Small intestine (tissue), 7 donors: ENCODE measurements at regions not wholly inside any gene's neighbourhood (a gene's known extent, or its start where the extent isn't known, plus 50 kb on each side); places are given as distances from the start of the nearest gene placed in this dataset.

Experiments
- DNase-seq, 2 donors: peaks; one replicate each; pipeline versions ENCODE4 v3.0.0 to v3.0.0-alpha.2; 2013
- FAIRE-seq: peaks from 2 replicates; lab custom pipeline; 2012; peaks lifted over from hg19 to GRCh38; lab: Jason Lieb, UNC
- H3K27ac ChIP-seq, 3 donors: one replicate each; pipeline ENCODE4 v1.5.1; 2013; ENCODE audit warnings: low read length in 2 of 3, mild to moderate bottlenecking in 2 of 3, control low read depth in 1 of 3, inconsistent platforms in 1 of 3, low read depth in 1 of 3, moderate library complexity in 1 of 3
- H3K27me3 ChIP-seq, 3 donors: one replicate each; pipeline ENCODE4 v1.6.1; 2013; ENCODE audit warnings: low read length in 3 of 3, inconsistent platforms in 1 of 3; ENCODE audit not compliant: control insufficient read depth in 3 of 3, insufficient read depth in 3 of 3
- H3K36me3 ChIP-seq, 3 donors: one replicate each; pipeline ENCODE4 v1.6.1; 2013; ENCODE audit warnings: low read length in 3 of 3, inconsistent platforms in 1 of 3, low read depth in 1 of 3, mild to moderate bottlenecking in 1 of 3, moderate library complexity in 1 of 3; ENCODE audit not compliant: control insufficient read depth in 3 of 3, insufficient read depth in 2 of 3
- H3K4me1 ChIP-seq, 3 donors: one replicate each; pipeline ENCODE4 v1.6.1; 2013; ENCODE audit warnings: low read length in 2 of 3, inconsistent platforms in 1 of 3, low read depth in 1 of 3, mild to moderate bottlenecking in 1 of 3, moderate library complexity in 1 of 3; ENCODE audit not compliant: control insufficient read depth in 3 of 3, insufficient read depth in 2 of 3
- H3K4me3 ChIP-seq, 3 donors: one replicate each; pipeline ENCODE4 v1.5.1; 2013; ENCODE audit warnings: low read length in 3 of 3, control low read depth in 1 of 3, inconsistent platforms in 1 of 3, low read depth in 1 of 3, mild to moderate bottlenecking in 1 of 3, moderate library complexity in 1 of 3
- H3K9me3 ChIP-seq, 2 donors: one replicate each; pipeline ENCODE4 v1.6.1; 2013; ENCODE audit warnings: low read depth in 1 of 2, low read length in 1 of 2; ENCODE audit not compliant: control insufficient read depth in 2 of 2, insufficient read depth in 1 of 2
- WGBS, 3 donors: extraction: QIAGEN DNeasy Blood & Tissue Kit; methylation state at CpG; one replicate each; pipeline ENCODE4 v1.1.7; 2013; 5-methylcytosine and 5-hydroxymethylcytosine counted together
- donor health status: healthy with polysubstance abuse.
- donor health status: control.
- donor health status: control.
- donor health status: Bipolar disorder and iron deficiency.
- donor health status: healthy.

DNA sequence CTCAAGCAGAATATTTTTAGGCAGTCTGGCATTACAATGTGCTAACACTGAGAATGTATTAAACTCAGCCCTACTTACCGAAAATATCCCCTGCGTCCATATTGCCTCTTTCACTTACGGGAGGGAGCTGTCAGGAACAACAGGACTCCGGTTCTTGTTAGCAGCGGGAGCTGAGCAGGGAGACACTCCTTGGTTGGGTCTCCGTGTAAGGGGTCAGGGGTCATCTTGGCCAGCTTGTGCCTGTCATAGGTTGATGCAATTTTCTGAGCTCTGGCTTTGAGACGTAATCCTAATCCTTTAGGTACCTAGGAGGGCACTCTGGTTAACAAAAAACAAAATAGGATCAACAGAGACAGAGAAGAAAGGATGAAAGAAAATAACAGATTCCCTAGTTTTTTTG is 1477.2 kb downstream of the BRD1 start:
- 51 to 63% (median 54%) methylated on average over 7 of the region's 7 CpGs for WGBS, 3 donors
- no peak for DNase-seq
- no peaks in the 10 kb centered on the region for H3K9me3 ChIP-seq
- no peaks in the 10 kb centered on the region for H3K27me3 ChIP-seq
- no peak overlapping the region for H3K27ac ChIP-seq
- no peak overlapping the region for H3K4me3 ChIP-seq
- FAIRE-seq, result no peak
- no peaks in the 10 kb centered on the region for H3K36me3 ChIP-seq
- no peaks in the 10 kb centered on the region for H3K4me1 ChIP-seq

DNA sequence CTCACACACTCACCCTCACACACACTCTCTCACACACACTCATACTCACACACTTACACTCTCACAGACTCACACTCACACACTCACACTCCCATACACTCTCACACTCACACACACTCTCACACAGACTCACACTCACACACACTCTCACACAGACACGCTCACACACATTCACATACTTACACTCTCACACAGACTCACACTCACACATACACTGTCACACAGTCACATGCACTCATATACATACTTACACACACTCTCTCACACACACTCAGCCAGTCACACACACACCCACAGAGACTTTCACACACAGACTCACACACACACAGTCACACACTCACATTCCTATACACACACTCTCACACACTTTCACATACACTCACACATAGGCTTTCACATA is 1478.8 kb downstream of the BRD1 start:
- Histone ChIP-seq H3K27ac (no peak overlapping the region), H3K9me3 (no peaks in the 10 kb centered on the region), H3K36me3 (no peaks in the 10 kb centered on the region), H3K27me3 (no peaks in the 10 kb centered on the region), H3K4me3 (no peak overlapping the region), H3K4me1 (no peaks in the 10 kb centered on the region)
- WGBS, 3 donors, result 65 to 92% (median 81%) methylated on average over 1 of the region's 1 CpG
- no peak for FAIRE-seq
- no peak for DNase-seq

DNA sequence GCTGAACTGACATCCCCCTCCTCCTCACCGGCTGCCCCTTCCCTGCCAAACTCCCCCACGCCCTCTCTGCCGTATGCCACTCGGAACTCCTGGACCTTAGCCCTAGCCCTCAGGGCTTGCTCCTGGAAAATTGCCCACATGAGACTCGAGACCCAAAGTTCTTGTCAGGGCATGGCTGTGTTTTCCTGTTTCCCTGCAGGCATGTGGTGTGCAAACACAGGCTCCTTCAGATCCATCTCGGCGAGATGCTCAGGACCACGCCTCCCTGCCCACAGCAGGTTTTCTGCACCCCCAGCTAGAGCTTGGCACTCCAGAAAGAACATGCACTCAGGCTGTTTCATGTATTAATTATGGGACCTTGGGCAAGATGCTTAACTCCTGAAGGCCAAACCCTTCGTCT is 1480.4 kb downstream of the BRD1 start:
- no peaks in the 10 kb centered on the region for H3K36me3 ChIP-seq
- no peaks in the 10 kb centered on the region for H3K4me1 ChIP-seq
- WGBS, 3 donors, result 47 to 66% (median 56%) methylated on average over 9 of the region's 9 CpGs
- FAIRE-seq (no peak), DNase-seq (no peak)
- H3K9me3 ChIP-seq, result no peaks in the 10 kb centered on the region
- H3K27ac ChIP-seq, result no peak overlapping the region
- H3K4me3 ChIP-seq, result no peak overlapping the region
- H3K27me3 ChIP-seq, result no peaks in the 10 kb centered on the region

DNA sequence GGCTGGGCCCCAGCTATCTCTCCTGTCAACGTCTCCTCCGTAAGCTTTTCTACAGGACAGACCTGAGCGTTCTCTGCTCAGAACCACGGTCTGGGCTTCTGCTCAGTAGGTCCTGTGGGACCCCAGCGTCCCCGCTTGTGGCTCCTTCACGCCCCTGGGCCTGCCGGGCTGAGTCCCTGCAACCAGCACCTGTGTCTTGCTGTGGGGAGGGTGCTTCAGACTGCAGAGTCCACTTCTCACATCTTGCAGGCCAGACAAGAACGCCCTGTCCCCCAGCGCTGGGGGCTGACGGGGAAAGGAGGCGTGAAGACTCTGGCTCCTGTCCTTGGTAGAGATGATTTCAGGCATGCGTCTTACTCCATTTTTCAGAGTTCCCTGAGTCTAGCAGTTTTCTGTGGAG is 1480.8 kb downstream of the BRD1 start:
- DNase-seq, result no peak
- Histone ChIP-seq H3K27ac (no peak overlapping the region), H3K9me3 (no peaks in the 10 kb centered on the region), H3K4me3 (no peak overlapping the region), H3K4me1 (no peaks in the 10 kb centered on the region), H3K27me3 (no peaks in the 10 kb centered on the region), H3K36me3 (no peaks in the 10 kb centered on the region)
- WGBS, 3 donors, result 82 to 89% (median 83%) methylated on average over 13 of the region's 13 CpGs
- no peak for FAIRE-seq

DNA sequence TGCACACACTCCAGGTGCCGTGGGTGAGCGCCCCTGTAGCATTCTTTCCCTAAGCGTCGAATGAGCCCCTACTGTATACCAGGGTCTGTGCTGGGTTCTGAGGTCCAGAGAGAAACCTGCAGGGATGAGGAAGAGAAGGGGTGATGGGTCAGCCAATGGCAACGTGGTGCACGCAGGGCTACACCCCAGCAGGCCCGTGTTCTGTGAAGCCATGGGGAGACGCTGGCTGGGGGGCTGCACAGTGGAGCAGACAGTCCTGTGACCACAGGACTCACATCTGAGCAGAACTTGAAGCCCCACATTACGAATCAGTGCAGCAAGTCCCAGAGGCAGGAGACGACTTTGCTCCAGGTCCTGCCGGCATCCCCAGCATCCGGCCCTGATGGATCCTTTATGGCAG is 1481.4 kb downstream of the BRD1 start:
- DNase-seq, result no peak
- Histone ChIP-seq H3K36me3 (no peaks in the 10 kb centered on the region), H3K9me3 (no peaks in the 10 kb centered on the region), H3K27ac (no peak overlapping the region), H3K27me3 (no peaks in the 10 kb centered on the region), H3K4me3 (no peak overlapping the region), H3K4me1 (no peaks in the 10 kb centered on the region)
- no peak for FAIRE-seq
- 82 to 84% (median 84%) methylated on average over 12 of the region's 12 CpGs for WGBS, 3 donors

DNA sequence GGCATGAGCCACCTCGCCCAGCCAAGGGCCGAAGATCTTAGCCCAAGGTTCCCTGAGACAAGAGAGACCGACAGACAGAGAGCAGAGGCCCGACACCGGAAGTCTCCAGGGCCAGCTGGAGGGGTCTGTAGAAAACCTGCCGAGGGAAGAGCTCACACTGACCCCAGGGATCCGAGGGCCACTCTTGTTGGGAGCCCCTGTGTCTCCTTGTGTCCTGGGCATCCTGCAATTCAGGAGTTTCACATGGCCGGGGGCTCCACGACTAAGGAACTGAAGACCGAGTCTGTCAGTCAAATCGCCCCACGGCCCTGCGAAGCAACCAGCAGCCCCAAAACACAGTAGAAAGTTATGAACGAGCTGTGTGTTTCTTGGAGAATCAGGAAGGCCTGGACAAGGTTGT is 1482.0 kb downstream of the BRD1 start:
- WGBS, 3 donors, result 73 to 82% (median 76%) methylated on average over 14 of the region's 14 CpGs
- FAIRE-seq, result no peak

DNA sequence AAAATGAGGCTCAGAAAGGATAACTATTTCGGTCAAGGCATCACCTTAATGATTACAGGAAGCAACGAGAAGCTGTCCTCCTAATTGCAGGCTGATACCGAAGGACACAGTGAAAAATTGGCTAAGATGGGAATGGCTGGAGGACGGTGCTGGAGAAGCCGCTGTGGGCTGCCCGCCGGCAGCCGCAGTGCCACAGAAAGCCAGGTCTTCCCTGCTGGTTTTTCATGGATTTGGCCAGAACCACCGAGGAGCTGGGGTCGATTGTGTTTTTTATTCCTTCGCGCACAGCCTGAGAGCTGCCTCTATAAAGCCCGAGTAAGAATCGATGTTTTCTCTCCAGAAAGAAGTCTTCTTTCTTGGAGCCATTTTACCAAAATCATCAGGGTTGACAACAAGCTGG is 1484.2 kb downstream of the BRD1 start:
- no peak overlapping the region for H3K4me3 ChIP-seq
- H3K9me3 ChIP-seq, result no peaks in the 10 kb centered on the region
- WGBS, 3 donors, result 72 to 86% (median 79%) methylated on average over 13 to 14 of the region's 14 CpGs
- H3K36me3 ChIP-seq, result no peaks in the 10 kb centered on the region
- DNase-seq (no peak), FAIRE-seq (no peak)
- no peak overlapping the region for H3K27ac ChIP-seq
- no peaks in the 10 kb centered on the region for H3K4me1 ChIP-seq
- peaks cover 0 to 9% (median 0%) of the 10 kb centered on the region in 3 donors for H3K27me3 ChIP-seq

More for the DNA sequence above, 1482.0 kb downstream of the BRD1 start:
- H3K27me3 ChIP-seq, result peaks cover 0 to 6% (median 0%) of the 10 kb centered on the region in 3 donors
- H3K4me3 ChIP-seq, result no peak overlapping the region
- DNase-seq, result no peak
- no peaks in the 10 kb centered on the region for H3K4me1 ChIP-seq
- H3K9me3 ChIP-seq, result no peaks in the 10 kb centered on the region
- H3K27ac ChIP-seq, result no peak overlapping the region
- no peaks in the 10 kb centered on the region for H3K36me3 ChIP-seq

DNA sequence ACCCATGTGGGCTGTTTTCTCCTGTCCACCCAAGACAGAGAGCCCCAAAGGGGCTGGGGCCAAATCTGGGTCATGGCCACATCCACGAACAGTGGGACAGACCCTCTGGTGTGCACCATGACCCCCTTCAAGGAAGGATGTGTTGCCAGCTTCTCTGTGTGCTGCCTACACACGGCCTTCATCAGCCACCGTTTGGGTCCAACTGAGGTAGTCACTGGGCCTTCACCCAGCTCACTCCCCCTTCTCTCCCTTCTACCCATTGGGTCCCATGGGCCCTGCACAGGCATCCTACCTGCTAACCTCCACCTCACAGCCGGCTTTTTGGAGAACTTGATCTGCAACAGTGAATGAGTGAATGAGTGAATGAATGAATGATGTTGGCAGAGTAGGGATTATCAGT is 1484.9 kb downstream of the BRD1 start:
- DNase-seq (no peak), FAIRE-seq (no peak)
- Histone ChIP-seq H3K4me3 (no peak overlapping the region), H3K9me3 (no peaks in the 10 kb centered on the region), H3K4me1 (no peaks in the 10 kb centered on the region), H3K27me3 (peaks cover 0 to 9% (median 0%) of the 10 kb centered on the region in 3 donors), H3K36me3 (no peaks in the 10 kb centered on the region), H3K27ac (no peak overlapping the region)
- WGBS, 3 donors, result 68 to 90% (median 85%) methylated on average over 4 of the region's 4 CpGs

DNA sequence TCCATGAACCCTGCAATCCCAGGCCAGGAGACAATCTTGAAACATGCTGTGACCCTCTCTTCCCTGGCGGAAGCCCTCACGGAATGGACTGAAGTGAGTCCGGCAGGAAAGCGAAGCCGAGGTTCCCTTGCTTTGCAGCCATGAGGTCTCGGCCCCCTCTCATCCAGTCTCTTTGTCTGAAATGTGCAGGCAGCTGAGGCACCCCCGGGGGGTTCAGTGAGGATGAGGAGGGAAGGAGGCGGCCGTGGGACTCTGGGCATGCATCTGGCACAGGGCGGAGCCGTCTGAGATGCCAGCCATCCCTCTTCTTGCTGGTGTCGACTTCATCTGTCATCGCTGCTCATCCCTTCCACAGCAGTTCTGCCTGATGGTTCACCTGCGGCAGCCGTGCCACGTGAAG is 1485.7 kb downstream of the BRD1 start:
- no peaks in the 10 kb centered on the region for H3K9me3 ChIP-seq
- WGBS, 3 donors, result 77 to 85% (median 83%) methylated on average over 15 to 16 of the region's 16 CpGs
- no peak for DNase-seq

More for the DNA sequence above, 1485.7 kb downstream of the BRD1 start:
- no peak overlapping the region for H3K27ac ChIP-seq
- no peaks in the 10 kb centered on the region for H3K36me3 ChIP-seq
- no peak overlapping the region for H3K4me3 ChIP-seq
- FAIRE-seq, result no peak
- H3K4me1 ChIP-seq, result no peaks in the 10 kb centered on the region
- peaks cover 0 to 9% (median 0%) of the 10 kb centered on the region in 3 donors for H3K27me3 ChIP-seq
